Gastrocnemius medialis (tissue), 4 donors: ENCODE measurements at regions not wholly inside any gene's neighbourhood (a gene's known extent, or its start where the extent isn't known, plus 50 kb on each side); places are given as distances from the start of the nearest gene placed in this dataset.

Experiments used
- ATAC-seq, 2 donors: fragments of 150-250 bp; one replicate each; pipeline ENCODE4 v1.9.1; 2016
- DNase-seq, 2 donors: peaks; one replicate each; pipeline ENCODE4 v3.0.0-alpha.2; 2019
- H3K27ac ChIP-seq, 4 donors: fragments of 200-600 bp; sonication (generic); 1 replicate in 1 of 4; 2 replicates in 3 of 4; pipeline ENCODE4 v1.5.1; 2016 to 2018; ENCODE audit warnings: mild to moderate bottlenecking in 2 of 4, moderate library complexity in 1 of 4
- H3K27me3 ChIP-seq, 3 donors: fragments of 200-600 bp; sonication (generic) in 2 of 3; 1 replicate in 1 of 3; 2 replicates in 2 of 3; pipeline versions ENCODE4 v1.5.1 to v1.6.0; 2016 to 2019; ENCODE audit warnings: mild to moderate bottlenecking in 1 of 3, moderate library complexity in 1 of 3
- H3K36me3 ChIP-seq, 2 donors: fragments of 200-600 bp; sonication (generic) in 1 of 2; one replicate each; pipeline ENCODE4 v1.5.1; 2017 to 2018
- H3K4me1 ChIP-seq, 2 donors: fragments of 200-600 bp; sonication (generic) in 1 of 2; one replicate each; pipeline ENCODE4 v1.5.1; 2016 to 2017; ENCODE audit warnings: mild to moderate bottlenecking in 2 of 2
- H3K4me3 ChIP-seq, 4 donors: fragments of 200-600 bp; sonication (generic) in 3 of 4; 1 replicate in 1 of 4; 2 replicates in 3 of 4; pipeline ENCODE4 v1.5.1; 2016 to 2019; ENCODE audit warnings: mild to moderate bottlenecking in 2 of 4
- H3K9me3 ChIP-seq, 3 donors: fragments of 200-600 bp; sonication (generic) in 2 of 3; 1 replicate in 1 of 3; 2 replicates in 2 of 3; pipeline ENCODE4 v1.5.1; 2016 to 2019
- CTCF ChIP-seq, 5 experiments: fragments of 450-650 bp in 3 of 5; fragments of 200-600 bp in 2 of 5; sonication (generic) in 2 of 5; IDR thresholded peaks in 4 of 5; conservative IDR thresholded peaks in 1 of 5; 1 replicate in 4 of 5; 2 replicates in 1 of 5; pipeline ENCODE4 v1.5.1; 2016 to 2019; ENCODE audit warnings: antibody characterized with exemption in 5 of 5, mild to moderate bottlenecking in 3 of 5, moderate library complexity in 3 of 5
- POLR2A ChIP-seq, 2 donors: fragments of 450-650 bp; IDR thresholded peaks; one replicate each; pipeline ENCODE4 v1.6.1; 2017; ENCODE audit warnings: antibody characterized with exemption in 2 of 2, mild to moderate bottlenecking in 2 of 2, moderate library complexity in 2 of 2
- in situ Hi-C, 4 donors: fragments of 200-750 bp; cut with MboI; loops; one replicate each; pipeline versions ENCODE4 v1.15.0 to v1.8.0; 2017; ENCODE audit warnings: low sequenced_read_pairs in 4 of 4
- intact Hi-C: fragments of 100-400 bp; cut with DNase I; formaldehyde crosslinking; loops from one replicate; pipeline ENCODE4 v1.15.1; 2023; ENCODE audit warnings: low total_unique reads

GRCh38 chr13:71218960-71219359 lies 648.0 kb downstream of the DACH1 start:
- in situ Hi-C loops, result no loop called here
- DNase-seq, result no peak
- Histone ChIP-seq H3K4me3 (no peak overlapping the region), H3K36me3 (no peaks in the 10 kb centered on the region), H3K9me3 (no peaks in the 10 kb centered on the region), H3K4me1 (no peaks in the 10 kb centered on the region), H3K27ac (no peak overlapping the region), H3K27me3 (no peaks in the 10 kb centered on the region)
- no peak for TF ChIP-seq CTCF (IDR thresholded peaks at IDR 0.05 in 4 of 5, conservative IDR thresholded peaks at IDR 0.05 in 1 of 5)
- no peak for TF ChIP-seq POLR2A (IDR thresholded peaks at IDR 0.05)
- ATAC-seq, result no peak
- intact Hi-C loops, result no loop called here

- Histone ChIP-seq H3K36me3 (no peaks in the 10 kb centered on the region), H3K4me3 (no peak overlapping the region), H3K9me3 (no peaks in the 10 kb centered on the region), H3K27ac (no peak overlapping the region), H3K27me3 (no peaks in the 10 kb centered on the region), H3K4me1 (no peaks in the 10 kb centered on the region)
- no peak for ATAC-seq
- no peak for DNase-seq
- no peak for TF ChIP-seq POLR2A (IDR thresholded peaks at IDR 0.05)
- TF ChIP-seq CTCF (IDR thresholded peaks at IDR 0.05 in 4 of 5, conservative IDR thresholded peaks at IDR 0.05 in 1 of 5), result no peak
- intact Hi-C loops, result no loop called here
- in situ Hi-C loops, result no loop called here
Observed at GRCh38 chr13:71217827-71218226, 649.2 kb downstream of the DACH1 start.

GRCh38 chr13:71214821-71215220 lies 652.2 kb downstream of the DACH1 start:
- Histone ChIP-seq H3K9me3 (no peaks in the 10 kb centered on the region), H3K27ac (no peak overlapping the region), H3K36me3 (no peaks in the 10 kb centered on the region), H3K4me3 (no peak overlapping the region), H3K27me3 (no peaks in the 10 kb centered on the region), H3K4me1 (no peaks in the 10 kb centered on the region)
- DNase-seq, result no peak
- ATAC-seq, result no peak
- in situ Hi-C loops (no loop called here), intact Hi-C loops (no loop called here)
- no peak for TF ChIP-seq POLR2A (IDR thresholded peaks at IDR 0.05)
- no peak for TF ChIP-seq CTCF (IDR thresholded peaks at IDR 0.05 in 4 of 5, conservative IDR thresholded peaks at IDR 0.05 in 1 of 5)

- Histone ChIP-seq H3K27ac (no peak overlapping the region), H3K4me1 (no peaks in the 10 kb centered on the region), H3K36me3 (no peaks in the 10 kb centered on the region), H3K4me3 (no peak overlapping the region), H3K27me3 (no peaks in the 10 kb centered on the region), H3K9me3 (no peaks in the 10 kb centered on the region)
- intact Hi-C loops (no loop called here), in situ Hi-C loops (no loop called here)
- no peak for ATAC-seq
- DNase-seq, result no peak
- TF ChIP-seq POLR2A (IDR thresholded peaks at IDR 0.05), result no peak
- no peak for TF ChIP-seq CTCF (IDR thresholded peaks at IDR 0.05 in 4 of 5, conservative IDR thresholded peaks at IDR 0.05 in 1 of 5)
Observed at GRCh38 chr13:71214357-71214756, 652.6 kb downstream of the DACH1 start.

- in situ Hi-C loops, result no loop called here
- ATAC-seq (no peak), DNase-seq (no peak)
- H3K36me3 ChIP-seq, result no peaks in the 10 kb centered on the region
- no peaks in the 10 kb centered on the region for H3K9me3 ChIP-seq
- H3K27ac ChIP-seq, result no peak overlapping the region
- H3K27me3 ChIP-seq, result no peaks in the 10 kb centered on the region
- intact Hi-C loops, result no loop called here
- H3K4me1 ChIP-seq, result no peaks in the 10 kb centered on the region
- TF ChIP-seq CTCF (IDR thresholded peaks at IDR 0.05 in 4 of 5, conservative IDR thresholded peaks at IDR 0.05 in 1 of 5) (no peak), POLR2A (IDR thresholded peaks at IDR 0.05) (no peak)
- H3K4me3 ChIP-seq, result no peak overlapping the region
Observed at GRCh38 chr13:71213252-71213821, 653.7 kb downstream of the DACH1 start.
